ENCODE measurements at regions not wholly inside any gene's neighbourhood (a gene's known extent, or its start where the extent isn't known, plus 50 kb on each side); places are given as distances from the start of the nearest gene placed in this dataset.

GRCh38 chr9:88596376-88596775, 61.4 kb downstream of the NXNL2 start:
- no peak for TF ChIP-seq CTCF (IDR thresholded peaks at IDR 0.05)
- H3K27me3 ChIP-seq (replicated peaks; ENCODE audit: insufficient read depth) = no peaks in the 10 kb centered on the region
- no peaks in the 10 kb centered on the region for H3K4me1 ChIP-seq (ENCODE audit: control insufficient read depth in 1 of 2, low read depth in 2 of 2)
- no peaks in the 10 kb centered on the region for H3K36me3 ChIP-seq
- ATAC-seq (ENCODE audit: insufficient number of reproducible peaks, low FRiP score, low read depth) = no peak
- H3K9me3 ChIP-seq = no peaks in the 10 kb centered on the region
- no peak for DNase-seq (ENCODE audit: low spot score)
- no peak overlapping the region for H3K4me3 ChIP-seq
- H3K27ac ChIP-seq = no peak overlapping the region

- no peak overlapping the region for H3K4me3 ChIP-seq
- ATAC-seq (ENCODE audit: insufficient number of reproducible peaks, low FRiP score, low read depth) = peak; percentile 85
- TF ChIP-seq CTCF (IDR thresholded peaks at IDR 0.05) = no peak
- no peak for DNase-seq (ENCODE audit: low spot score)
- H3K4me1 ChIP-seq (ENCODE audit: control insufficient read depth in 1 of 2, low read depth in 2 of 2) = peaks cover 13 to 27% of the 10 kb centered on the region in 2 donors
- no peaks in the 10 kb centered on the region for H3K9me3 ChIP-seq
- no peaks in the 10 kb centered on the region for H3K27me3 ChIP-seq (replicated peaks; ENCODE audit: insufficient read depth)
- H3K36me3 ChIP-seq = no peaks in the 10 kb centered on the region
- H3K27ac ChIP-seq = peak overlapping the region; percentile 82 to 92
Observed at GRCh38 chr9:88604836-88605511, 70.0 kb downstream of the NXNL2 start.

GRCh38 chr9:88605512-88606362, 70.8 kb downstream of the NXNL2 start:
- no peaks in the 10 kb centered on the region for H3K9me3 ChIP-seq
- peak overlapping the region; percentile 82 to 92 for H3K27ac ChIP-seq
- H3K27me3 ChIP-seq (replicated peaks; ENCODE audit: insufficient read depth) = no peaks in the 10 kb centered on the region
- H3K4me1 ChIP-seq (ENCODE audit: control insufficient read depth in 1 of 2, low read depth in 2 of 2) = peaks cover 13 to 27% of the 10 kb centered on the region in 2 donors
- DNase-seq (ENCODE audit: low spot score) = no peak
- TF ChIP-seq CTCF (IDR thresholded peaks at IDR 0.05) = no peak
- ATAC-seq (ENCODE audit: insufficient number of reproducible peaks, low FRiP score, low read depth) = peak; percentile 83
- no peaks in the 10 kb centered on the region for H3K36me3 ChIP-seq
- H3K4me3 ChIP-seq = no peak overlapping the region

- Histone ChIP-seq H3K27me3 (replicated peaks; ENCODE audit: insufficient read depth) (no peaks in the 10 kb centered on the region), H3K4me3 (no peak overlapping the region), H3K36me3 (no peaks in the 10 kb centered on the region), H3K4me1 (ENCODE audit: control insufficient read depth in 1 of 2, low read depth in 2 of 2) (no peaks in the 10 kb centered on the region), H3K27ac (no peak overlapping the region), H3K9me3 (peaks cover 9% of the 10 kb centered on the region)
- ATAC-seq (ENCODE audit: insufficient number of reproducible peaks, low FRiP score, low read depth) = no peak
- TF ChIP-seq CTCF (IDR thresholded peaks at IDR 0.05) = no peak
- DNase-seq (ENCODE audit: low spot score) = no peak
Observed at GRCh38 chr9:88614359-88614758, 79.4 kb downstream of the NXNL2 start.

GRCh38 chr9:88623698-88624097, 88.7 kb downstream of the NXNL2 start:
- no peak for DNase-seq (ENCODE audit: low spot score)
- no peak for ATAC-seq (ENCODE audit: insufficient number of reproducible peaks, low FRiP score, low read depth)

More at GRCh38 chr9:88623698-88624097, 88.7 kb downstream of the NXNL2 start:
- H3K9me3 ChIP-seq = no peaks in the 10 kb centered on the region
- no peak overlapping the region for H3K4me3 ChIP-seq
- H3K4me1 ChIP-seq (ENCODE audit: control insufficient read depth in 1 of 2, low read depth in 2 of 2) = peaks cover 10 to 14% of the 10 kb centered on the region in 2 donors
- H3K27ac ChIP-seq = no peak overlapping the region
- no peaks in the 10 kb centered on the region for H3K27me3 ChIP-seq (replicated peaks; ENCODE audit: insufficient read depth)
- H3K36me3 ChIP-seq = no peaks in the 10 kb centered on the region
- no peak for TF ChIP-seq CTCF (IDR thresholded peaks at IDR 0.05)

Measured in thoracic aorta (tissue), 2 donors.